VCaP (cell line): ENCODE measurements at regions not wholly inside any gene's neighbourhood (a gene's known extent, or its start where the extent isn't known, plus 50 kb on each side); places are given as distances from the start of the nearest gene placed in this dataset.

Source experiments
- H3K27ac ChIP-seq: fragments of 450-650 bp; 2 replicates; pipeline ENCODE4 v1.5.1; 2017
- TF ChIP-seq, protein P1 (sequence below): fragments of 450-650 bp; conservative IDR thresholded peaks from 2 replicates; pipeline ENCODE4 v1.5.1; 2017; ENCODE audit warnings: mild to moderate bottlenecking, moderate library complexity

DNA sequence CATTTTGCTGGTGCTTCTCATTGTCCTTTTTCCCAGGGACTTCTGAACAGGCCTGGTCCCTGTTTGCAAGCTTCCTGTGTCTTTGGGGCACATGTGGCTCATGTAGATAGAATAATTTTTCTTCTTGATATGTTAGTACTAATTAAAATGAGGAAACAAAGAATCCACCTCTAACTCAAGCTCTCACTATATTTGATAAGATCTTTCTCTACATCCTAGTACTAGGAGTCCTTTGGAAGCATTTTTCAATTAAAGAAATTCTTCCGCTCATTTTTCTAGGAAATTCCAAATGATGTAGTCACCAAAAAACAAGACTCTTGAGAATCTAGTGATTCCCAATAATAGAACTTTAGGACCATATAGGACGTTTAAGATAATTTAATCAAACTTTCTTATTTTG, 165.3 kb downstream of the SEC61B start:
- H3K27ac ChIP-seq = no peak overlapping the region
- TF ChIP-seq, protein P1, sequence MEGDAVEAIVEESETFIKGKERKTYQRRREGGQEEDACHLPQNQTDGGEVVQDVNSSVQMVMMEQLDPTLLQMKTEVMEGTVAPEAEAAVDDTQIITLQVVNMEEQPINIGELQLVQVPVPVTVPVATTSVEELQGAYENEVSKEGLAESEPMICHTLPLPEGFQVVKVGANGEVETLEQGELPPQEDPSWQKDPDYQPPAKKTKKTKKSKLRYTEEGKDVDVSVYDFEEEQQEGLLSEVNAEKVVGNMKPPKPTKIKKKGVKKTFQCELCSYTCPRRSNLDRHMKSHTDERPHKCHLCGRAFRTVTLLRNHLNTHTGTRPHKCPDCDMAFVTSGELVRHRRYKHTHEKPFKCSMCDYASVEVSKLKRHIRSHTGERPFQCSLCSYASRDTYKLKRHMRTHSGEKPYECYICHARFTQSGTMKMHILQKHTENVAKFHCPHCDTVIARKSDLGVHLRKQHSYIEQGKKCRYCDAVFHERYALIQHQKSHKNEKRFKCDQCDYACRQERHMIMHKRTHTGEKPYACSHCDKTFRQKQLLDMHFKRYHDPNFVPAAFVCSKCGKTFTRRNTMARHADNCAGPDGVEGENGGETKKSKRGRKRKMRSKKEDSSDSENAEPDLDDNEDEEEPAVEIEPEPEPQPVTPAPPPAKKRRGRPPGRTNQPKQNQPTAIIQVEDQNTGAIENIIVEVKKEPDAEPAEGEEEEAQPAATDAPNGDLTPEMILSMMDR = no peak

GRCh38 chr9:99389087-99390033, 167.3 kb downstream of the SEC61B start:
- TF ChIP-seq, protein P1 = no peak
- no peak overlapping the region for H3K27ac ChIP-seq

GRCh38 chr9:99391937-99392594, 170.0 kb downstream of the SEC61B start:
- no peak overlapping the region for H3K27ac ChIP-seq
- TF ChIP-seq, protein P1 = no peak

DNA sequence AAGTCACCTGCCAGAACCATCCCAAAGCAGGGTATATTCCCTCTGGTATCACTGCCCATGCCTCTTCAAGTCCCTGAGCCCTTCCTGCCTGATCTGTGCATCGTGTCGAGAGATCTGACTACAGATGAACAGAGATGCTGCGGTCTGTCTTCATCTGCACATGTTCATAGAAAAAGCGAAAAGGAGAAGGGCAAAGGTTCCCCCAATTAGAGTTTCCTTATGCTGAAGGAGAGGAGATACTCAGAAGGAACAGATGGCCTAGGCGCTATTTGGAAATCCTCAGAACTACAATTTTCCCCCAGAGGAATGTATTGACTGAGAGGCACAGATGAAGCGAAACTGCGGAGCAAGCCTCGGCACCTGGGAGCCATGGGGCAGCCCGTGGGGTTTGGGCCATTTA, 170.9 kb downstream of the SEC61B start:
- TF ChIP-seq, protein P1 = no peak

GRCh38 chr9:99393993-99394392, 171.9 kb downstream of the SEC61B start:
- H3K27ac ChIP-seq = no peak overlapping the region
- TF ChIP-seq, protein P1 = no peak

More for the DNA sequence above, 170.9 kb downstream of the SEC61B start:
- H3K27ac ChIP-seq = no peak overlapping the region

- H3K27ac ChIP-seq = no peak overlapping the region
- TF ChIP-seq, protein P1 = no peak
Observed at GRCh38 chr9:99398241-99398640, 176.2 kb downstream of the SEC61B start.

- H3K27ac ChIP-seq = no peak overlapping the region
- TF ChIP-seq, protein P1 = no peak
Observed at GRCh38 chr9:99399474-99399873, 177.4 kb downstream of the SEC61B start.
